ENCODE measurements at regions not wholly inside any gene's neighbourhood (a gene's known extent, or its start where the extent isn't known, plus 50 kb on each side); places are given as distances from the start of the nearest gene placed in this dataset.

DNA sequence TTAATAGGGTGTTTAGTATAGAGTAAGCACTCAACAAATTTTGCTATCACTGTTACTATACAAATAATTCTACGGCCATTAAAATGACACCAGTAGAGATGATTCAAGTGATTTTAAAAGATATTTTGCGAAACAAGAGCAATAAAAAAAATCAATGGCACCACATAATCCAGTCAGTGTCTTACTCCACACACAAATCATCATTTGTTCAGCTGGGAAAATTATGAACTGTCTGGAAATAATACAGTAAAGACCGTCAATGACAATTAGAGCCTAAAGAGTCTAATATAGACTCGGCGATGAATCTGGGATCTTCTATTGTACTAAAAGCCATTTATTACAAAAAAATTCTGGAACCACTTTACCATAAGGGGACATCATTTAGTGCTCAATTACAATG is 270.5 kb downstream of the ARRDC4 start:
- no peak overlapping the region for H3K4me2 ChIP-seq (ENCODE audit: low read length)
- Mint-ChIP-seq H3K9me3 (ENCODE audit: unreplicated experiment) (no peaks in the 10 kb centered on the region), H3K36me3 (ENCODE audit: low read depth, unreplicated experiment) (no peaks in the 10 kb centered on the region), H3K4me1 (ENCODE audit: low read depth, unreplicated experiment) (peaks cover 25% of the 10 kb centered on the region), H3K27me3 (ENCODE audit: low read depth, unreplicated experiment) (peaks cover 3% of the 10 kb centered on the region), H3K27ac (ENCODE audit: unreplicated experiment) (peak overlapping the region; percentile 92), H3K4me3 (ENCODE audit: unreplicated experiment) (no peak overlapping the region)
- no peak for DNase-seq (ENCODE audit: low read depth)
- H3K27me3 ChIP-seq (ENCODE audit: insufficient read depth, low read length), result no peaks in the 10 kb centered on the region
- no peaks in the 10 kb centered on the region for H3K4me1 ChIP-seq (ENCODE audit: insufficient read depth, low read length)
- no peak overlapping the region for H3K27ac ChIP-seq (ENCODE audit: low read depth, low read length)
- H4K20me1 ChIP-seq (ENCODE audit: insufficient read depth, low read length), result no peaks in the 10 kb centered on the region
- no peak overlapping the region for H2AFZ ChIP-seq (ENCODE audit: low read depth, low read length)
- no peak for FAIRE-seq
- no peak overlapping the region for H3K4me3 ChIP-seq (ENCODE audit: insufficient read depth, low read depth, low read length)
- H3K9ac ChIP-seq (ENCODE audit: low read length), result no peak overlapping the region
- H3K79me2 ChIP-seq (ENCODE audit: insufficient read depth, low read length), result no peaks in the 10 kb centered on the region
- peaks cover 3% of the 10 kb centered on the region for H3K9me3 ChIP-seq (ENCODE audit: insufficient read depth, low read depth, low read length)
- TF ChIP-seq EZH2 (IDR thresholded peaks at IDR 0.05; ENCODE audit: insufficient read depth, low read length), result no peak
- TF ChIP-seq, protein P1, sequence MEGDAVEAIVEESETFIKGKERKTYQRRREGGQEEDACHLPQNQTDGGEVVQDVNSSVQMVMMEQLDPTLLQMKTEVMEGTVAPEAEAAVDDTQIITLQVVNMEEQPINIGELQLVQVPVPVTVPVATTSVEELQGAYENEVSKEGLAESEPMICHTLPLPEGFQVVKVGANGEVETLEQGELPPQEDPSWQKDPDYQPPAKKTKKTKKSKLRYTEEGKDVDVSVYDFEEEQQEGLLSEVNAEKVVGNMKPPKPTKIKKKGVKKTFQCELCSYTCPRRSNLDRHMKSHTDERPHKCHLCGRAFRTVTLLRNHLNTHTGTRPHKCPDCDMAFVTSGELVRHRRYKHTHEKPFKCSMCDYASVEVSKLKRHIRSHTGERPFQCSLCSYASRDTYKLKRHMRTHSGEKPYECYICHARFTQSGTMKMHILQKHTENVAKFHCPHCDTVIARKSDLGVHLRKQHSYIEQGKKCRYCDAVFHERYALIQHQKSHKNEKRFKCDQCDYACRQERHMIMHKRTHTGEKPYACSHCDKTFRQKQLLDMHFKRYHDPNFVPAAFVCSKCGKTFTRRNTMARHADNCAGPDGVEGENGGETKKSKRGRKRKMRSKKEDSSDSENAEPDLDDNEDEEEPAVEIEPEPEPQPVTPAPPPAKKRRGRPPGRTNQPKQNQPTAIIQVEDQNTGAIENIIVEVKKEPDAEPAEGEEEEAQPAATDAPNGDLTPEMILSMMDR (IDR thresholded peaks at IDR 0.05; ENCODE audit: insufficient read depth, low read depth, low read length), result no peak
- H3K36me3 ChIP-seq (ENCODE audit: insufficient read depth, low read length), result no peaks in the 10 kb centered on the region

DNA sequence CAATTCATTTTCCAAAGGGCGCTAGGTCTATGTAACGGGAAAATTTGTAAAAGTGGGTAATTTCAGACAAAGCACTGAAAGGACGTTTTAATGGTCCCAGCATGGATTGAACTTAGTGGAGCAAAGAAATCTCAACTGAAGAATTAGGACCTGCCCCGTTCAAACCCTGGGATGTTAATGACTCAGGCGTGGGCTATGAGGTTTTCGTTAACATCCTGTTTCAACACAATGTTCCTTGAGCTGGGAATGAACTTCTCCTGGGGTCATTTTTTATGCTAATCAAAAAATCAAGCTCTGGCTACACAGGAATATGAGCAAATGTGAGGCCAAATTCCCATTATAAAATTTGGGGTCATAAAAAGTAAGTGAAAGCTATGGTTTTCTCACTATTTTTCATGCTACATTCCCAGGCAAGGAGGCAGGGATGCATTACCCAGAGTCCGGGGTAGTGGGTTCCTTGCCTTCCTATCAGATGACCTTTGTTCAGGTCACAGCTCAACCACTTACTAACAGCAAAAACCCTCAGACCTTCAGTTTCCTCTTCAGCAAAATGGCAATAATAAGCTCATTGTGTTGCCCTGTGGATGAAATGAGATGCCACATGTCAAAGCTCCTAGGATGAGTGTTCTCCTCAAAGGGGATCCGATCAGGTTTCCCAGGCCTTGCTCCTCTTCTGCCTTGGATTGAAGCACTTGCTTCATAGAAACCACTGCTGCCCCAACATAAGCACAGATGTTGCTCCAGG is 271.4 kb downstream of the ARRDC4 start:
- TF ChIP-seq, protein P1 (IDR thresholded peaks at IDR 0.05; ENCODE audit: insufficient read depth, low read depth, low read length), result no peak
- TF ChIP-seq EZH2 (IDR thresholded peaks at IDR 0.05; ENCODE audit: insufficient read depth, low read length), result no peak
- H3K9me3 ChIP-seq (ENCODE audit: insufficient read depth, low read depth, low read length), result peaks cover 3% of the 10 kb centered on the region
- H3K4me2 ChIP-seq (ENCODE audit: low read length), result no peak overlapping the region
- no peaks in the 10 kb centered on the region for H4K20me1 ChIP-seq (ENCODE audit: insufficient read depth, low read length)
- FAIRE-seq (no peak), DNase-seq (ENCODE audit: low read depth) (no peak)
- H3K27me3 ChIP-seq (ENCODE audit: insufficient read depth, low read length), result no peaks in the 10 kb centered on the region
- H3K9ac ChIP-seq (ENCODE audit: low read length), result no peak overlapping the region
- no peak overlapping the region for H3K27ac ChIP-seq (ENCODE audit: low read depth, low read length)
- no peaks in the 10 kb centered on the region for H3K36me3 ChIP-seq (ENCODE audit: insufficient read depth, low read length)
- H2AFZ ChIP-seq (ENCODE audit: low read depth, low read length), result no peak overlapping the region
- Mint-ChIP-seq H3K27me3 (ENCODE audit: low read depth, unreplicated experiment) (peaks cover 7% of the 10 kb centered on the region), H3K4me3 (ENCODE audit: unreplicated experiment) (no peak overlapping the region), H3K36me3 (ENCODE audit: low read depth, unreplicated experiment) (no peaks in the 10 kb centered on the region), H3K27ac (ENCODE audit: unreplicated experiment) (peak overlapping the region; percentile 92), H3K4me1 (ENCODE audit: low read depth, unreplicated experiment) (peaks cover 25% of the 10 kb centered on the region), H3K9me3 (ENCODE audit: unreplicated experiment) (no peaks in the 10 kb centered on the region)
- no peaks in the 10 kb centered on the region for H3K79me2 ChIP-seq (ENCODE audit: insufficient read depth, low read length)
- H3K4me1 ChIP-seq (ENCODE audit: insufficient read depth, low read length), result no peaks in the 10 kb centered on the region
- H3K4me3 ChIP-seq (ENCODE audit: insufficient read depth, low read depth, low read length), result no peak overlapping the region

DNA sequence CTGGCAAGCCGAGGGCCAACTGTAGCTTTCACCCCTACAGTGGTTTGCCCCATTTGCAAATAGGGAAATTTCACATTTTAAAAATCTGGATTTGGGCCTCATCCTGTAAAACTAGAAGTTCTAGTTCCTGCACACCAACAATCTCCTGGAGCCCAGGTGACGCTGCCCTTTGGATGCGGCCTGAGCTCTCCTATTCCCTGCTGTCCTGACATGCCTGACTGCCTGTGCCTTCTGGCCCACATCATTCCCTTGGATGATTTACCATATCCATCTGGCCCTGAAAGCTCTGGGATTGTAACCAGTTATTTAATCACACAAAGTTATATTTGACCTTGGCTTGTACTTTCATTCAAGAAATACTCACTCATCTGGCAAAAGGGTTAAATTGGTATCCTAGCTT is 272.3 kb downstream of the ARRDC4 start:
- no peaks in the 10 kb centered on the region for H3K27me3 ChIP-seq (ENCODE audit: insufficient read depth, low read length)
- H2AFZ ChIP-seq (ENCODE audit: low read depth, low read length), result no peak overlapping the region
- H3K36me3 Mint-ChIP-seq (ENCODE audit: low read depth, unreplicated experiment), result no peaks in the 10 kb centered on the region
- no peak for TF ChIP-seq EZH2 (IDR thresholded peaks at IDR 0.05; ENCODE audit: insufficient read depth, low read length)
- TF ChIP-seq, protein P1 (IDR thresholded peaks at IDR 0.05; ENCODE audit: insufficient read depth, low read depth, low read length), result no peak
- peaks cover 3% of the 10 kb centered on the region for H3K9me3 ChIP-seq (ENCODE audit: insufficient read depth, low read depth, low read length)
- H3K36me3 ChIP-seq (ENCODE audit: insufficient read depth, low read length), result no peaks in the 10 kb centered on the region
- peaks cover 25% of the 10 kb centered on the region for H3K4me1 Mint-ChIP-seq (ENCODE audit: low read depth, unreplicated experiment)
- DNase-seq (ENCODE audit: low read depth) (no peak), FAIRE-seq (no peak)
- H4K20me1 ChIP-seq (ENCODE audit: insufficient read depth, low read length), result no peaks in the 10 kb centered on the region
- no peak overlapping the region for H3K9ac ChIP-seq (ENCODE audit: low read length)
- H3K4me2 ChIP-seq (ENCODE audit: low read length), result no peak overlapping the region
- no peak overlapping the region for H3K4me3 ChIP-seq (ENCODE audit: insufficient read depth, low read depth, low read length)
- no peaks in the 10 kb centered on the region for H3K79me2 ChIP-seq (ENCODE audit: insufficient read depth, low read length)
- H3K27ac Mint-ChIP-seq (ENCODE audit: unreplicated experiment), result no peak overlapping the region
- no peaks in the 10 kb centered on the region for H3K4me1 ChIP-seq (ENCODE audit: insufficient read depth, low read length)
- no peak overlapping the region for H3K4me3 Mint-ChIP-seq (ENCODE audit: unreplicated experiment)
- H3K27me3 Mint-ChIP-seq (ENCODE audit: low read depth, unreplicated experiment), result peaks cover 11% of the 10 kb centered on the region
- H3K9me3 Mint-ChIP-seq (ENCODE audit: unreplicated experiment), result no peaks in the 10 kb centered on the region
- no peak overlapping the region for H3K27ac ChIP-seq (ENCODE audit: low read depth, low read length)
